Hepatocyte (in vitro differentiated cells): ENCODE measurements at regions not wholly inside any gene's neighbourhood (a gene's known extent, or its start where the extent isn't known, plus 50 kb on each side); places are given as distances from the start of the nearest gene placed in this dataset.

ENCODE experiments used
- CTCF ChIP-seq: fragments of 200-600 bp; sonication (generic); IDR thresholded peaks from 2 replicates; pipeline ENCODE4 v1.5.1; 2016; ENCODE audit warnings: antibody characterized with exemption, mild to moderate bottlenecking; ENCODE audit not compliant: poor library complexity
- EZH2 ChIP-seq: fragments of 200-600 bp; sonication (generic); IDR thresholded peaks from 2 replicates; pipeline ENCODE4 v1.6.1; 2016; ENCODE audit warnings: antibody characterized with exemption, mild to moderate bottlenecking, borderline replicate concordance
- EZH2phosphoT487 ChIP-seq: fragments of 200-600 bp; sonication (generic); IDR thresholded peaks from one replicate; pipeline ENCODE4 v1.6.1; 2018; ENCODE audit warnings: antibody characterized with exemption, mild to moderate bottlenecking, low read depth, moderate library complexity; ENCODE audit not compliant: unreplicated experiment, severe bottlenecking

DNA sequence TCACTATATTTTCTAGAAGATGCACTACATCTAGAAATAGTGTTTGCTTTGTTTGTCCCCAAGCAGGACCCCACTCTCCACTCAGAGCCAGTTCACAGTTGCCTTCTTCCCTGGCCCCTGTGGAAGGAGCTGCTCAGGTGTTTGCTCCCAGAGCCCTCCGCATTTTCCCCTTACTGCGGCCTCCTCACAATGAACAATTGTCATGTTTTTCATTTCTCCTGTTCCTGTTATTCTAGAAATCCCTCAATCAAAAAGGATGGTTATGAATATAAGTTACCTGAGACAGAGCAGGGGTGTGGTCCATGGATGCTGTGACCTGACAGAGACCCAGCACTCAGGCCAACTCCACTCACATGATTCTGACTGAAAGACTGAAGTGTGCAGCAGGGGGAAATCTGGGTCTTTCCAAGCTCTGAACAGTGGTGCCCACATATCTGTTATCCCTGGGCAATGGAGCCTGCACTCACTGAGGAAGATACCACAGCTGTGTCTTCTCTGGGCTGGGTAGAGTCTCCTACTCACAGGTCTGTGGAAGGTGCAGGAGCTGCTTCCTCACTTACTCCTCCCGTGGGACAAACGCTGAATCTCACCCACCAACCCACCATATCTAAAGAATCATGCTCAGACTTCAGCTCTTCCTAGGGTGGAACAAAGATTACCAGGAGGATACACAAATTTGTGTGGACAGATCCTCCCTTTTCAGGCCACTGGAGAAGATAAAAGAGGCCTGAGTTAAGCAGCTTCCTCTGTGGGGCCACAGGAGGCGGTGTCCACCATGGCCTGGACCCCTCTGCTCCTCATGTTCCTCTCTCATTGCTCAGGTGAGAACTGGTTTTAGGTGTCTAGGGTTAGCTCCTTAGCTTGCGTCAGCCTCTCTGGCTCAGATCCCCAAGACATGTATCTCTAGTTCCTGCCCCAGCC, 87.1 kb upstream of the TOP3B start:
- no peak for TF ChIP-seq CTCF
- TF ChIP-seq EZH2 = no peak
- TF ChIP-seq EZH2phosphoT487 = no peak
